H1 (cell line): ENCODE measurements at regions not wholly inside any gene's neighbourhood (a gene's known extent, or its start where the extent isn't known, plus 50 kb on each side); places are given as distances from the start of the nearest gene placed in this dataset.

Experiments
- CTCF ChIA-PET: fragments of 300-600 bp; sonication (Branson Sonifier 250); formaldehyde crosslinking; loops from one replicate; lab custom pipeline; 2021; ENCODE audit not compliant: partially characterized antibody; lab: Charles Lee
- POLR2A ChIA-PET: fragments of 300-600 bp; sonication (Branson Sonifier 250); formaldehyde crosslinking; loops from one replicate; lab custom pipeline; 2021; ENCODE audit warnings: inconsistent platforms; ENCODE audit not compliant: partially characterized antibody; lab: Charles Lee
- DNase-seq, 2 experiments: peaks; one replicate each; pipeline versions ENCODE4 v3.0.0 to v3.0.0-alpha.2; 2010 to 2022; ENCODE audit warnings: low spot score in 2 of 2, low read depth in 1 of 2, mixed read lengths in 1 of 2
- FAIRE-seq: peaks from 2 replicates; lab custom pipeline; 2011; peaks lifted over from hg19 to GRCh38; lab: Jason Lieb, UNC
- H2AFZ ChIP-seq: 2 replicates; pipeline ENCODE4 v1.8.1; 2012; ENCODE audit warnings: low read length, inconsistent platforms
- H2AK5ac ChIP-seq: 2 replicates; pipeline ENCODE4 v1.6.1; 2013; ENCODE audit warnings: low read depth, low read length
- H2BK120ac ChIP-seq: replicated peaks from 2 replicates; pipeline ENCODE3; 2013; ENCODE audit warnings: low read depth, low read length, inconsistent platforms
- H2BK12ac ChIP-seq: 2 replicates; pipeline ENCODE4 v1.6.1; 2013; ENCODE audit warnings: low read depth, low read length
- H2BK15ac ChIP-seq: 2 replicates; pipeline ENCODE4 v1.6.1; 2013; ENCODE audit warnings: low read length
- H2BK20ac ChIP-seq: 2 replicates; pipeline ENCODE4 v1.6.1; 2013; ENCODE audit warnings: low read length
- H2BK5ac ChIP-seq: 2 replicates; pipeline ENCODE4 v1.6.1; 2013; ENCODE audit warnings: low read depth, low read length
- H3K14ac ChIP-seq: 2 replicates; pipeline ENCODE4 v1.6.1; 2013; ENCODE audit warnings: inconsistent platforms; ENCODE audit not compliant: insufficient read length
- H3K18ac ChIP-seq: 2 replicates; pipeline ENCODE4 v1.6.1; 2013; ENCODE audit warnings: low read length; ENCODE audit errors: extremely low read depth
- H3K23ac ChIP-seq: 2 replicates; pipeline ENCODE4 v1.6.1; 2013; ENCODE audit warnings: inconsistent platforms; ENCODE audit not compliant: insufficient read length
- H3K23me2 ChIP-seq: 2 replicates; pipeline ENCODE4 v1.6.1; 2013; ENCODE audit warnings: low read depth, low read length
- H3K27ac ChIP-seq: 2 replicates; pipeline ENCODE4 v1.6.1; 2011; ENCODE audit warnings: low read depth, low read length, inconsistent platforms
- H3K27me3 ChIP-seq, 4 experiments: replicated peaks in 1 of 4; 1 replicate in 1 of 4; 2 replicates in 3 of 4; pipeline versions ENCODE4 v1.6.1 to v1.8.1; 2011 to 2013; ENCODE audit warnings: low read length in 3 of 4, mild to moderate bottlenecking in 3 of 4, inconsistent platforms in 2 of 4, mixed read lengths in 2 of 4, moderate library complexity in 1 of 4; ENCODE audit not compliant: control insufficient read depth in 3 of 4, insufficient read depth in 3 of 4; ENCODE audit errors: extremely low read depth in 1 of 4
- H3K36me3 ChIP-seq, 4 experiments: 2 replicates each; pipeline versions ENCODE4 v1.6.1 to v1.8.1; 2011 to 2013; ENCODE audit warnings: mild to moderate bottlenecking in 4 of 4, low read length in 3 of 4, moderate library complexity in 2 of 4, control low read depth in 1 of 4, inconsistent platforms in 1 of 4; ENCODE audit not compliant: insufficient read depth in 4 of 4, control insufficient read depth in 2 of 4
- H3K4ac ChIP-seq: replicated peaks from 2 replicates; pipeline ENCODE3; 2013; ENCODE audit warnings: low read length, low read depth, mixed read lengths, inconsistent platforms; ENCODE audit not compliant: insufficient read length
- H3K4me1 ChIP-seq, 4 experiments: replicated peaks in 1 of 4; 1 replicate in 1 of 4; 2 replicates in 3 of 4; pipeline versions ENCODE4 v1.6.1 to v1.8.1; 2011 to 2013; ENCODE audit warnings: low read length in 3 of 4, inconsistent platforms in 2 of 4, mixed read lengths in 1 of 4; ENCODE audit not compliant: insufficient read depth in 4 of 4, control insufficient read depth in 3 of 4
- H3K4me2 ChIP-seq, 2 experiments: 2 replicates each; pipeline versions ENCODE4 v1.6.1 to v1.8.1; 2011 to 2013; ENCODE audit warnings: low read depth in 2 of 2, low read length in 2 of 2, control low read depth in 1 of 2, inconsistent platforms in 1 of 2, mild to moderate bottlenecking in 1 of 2; ENCODE audit not compliant: insufficient read depth in 1 of 2
- H3K4me3 ChIP-seq, 4 experiments: fragments of 200-600, 300-600 bp in 1 of 4; sonication (generic), shearing (Covaris generic), sonication (Bioruptor Twin) in 1 of 4; 2 replicates each; pipeline versions ENCODE4 v1.5.1 to v1.8.1; 2011 to 2016; ENCODE audit warnings: low read length in 4 of 4, low read depth in 3 of 4, control low read depth in 2 of 4, inconsistent platforms in 2 of 4, mild to moderate bottlenecking in 2 of 4, mixed read lengths in 1 of 4, moderate library complexity in 1 of 4; ENCODE audit not compliant: insufficient read depth in 2 of 4; ENCODE audit errors: extremely low read depth in 1 of 4
- H3K56ac ChIP-seq: replicated peaks from 2 replicates; pipeline ENCODE3; 2013; ENCODE audit warnings: low read depth, mild to moderate bottlenecking, mixed read lengths, low read length, inconsistent platforms; ENCODE audit not compliant: insufficient read length
- H3K79me1 ChIP-seq: 2 replicates; pipeline ENCODE4 v1.6.1; 2013; ENCODE audit warnings: low read depth, low read length, control low read depth
- H3K79me2 ChIP-seq, 2 experiments: 2 replicates each; pipeline versions ENCODE4 v1.6.1 to v1.8.1; 2012 to 2013; ENCODE audit warnings: low read length in 2 of 2, mild to moderate bottlenecking in 2 of 2, inconsistent platforms in 1 of 2; ENCODE audit not compliant: insufficient read depth in 2 of 2, control insufficient read depth in 1 of 2
- H3K9ac ChIP-seq, 4 experiments: replicated peaks in 1 of 4; 1 replicate in 1 of 4; 2 replicates in 3 of 4; pipeline versions ENCODE4 v1.6.1 to v1.8.1; 2011 to 2013; ENCODE audit warnings: low read depth in 3 of 4, low read length in 3 of 4, control low read depth in 2 of 4, mild to moderate bottlenecking in 2 of 4, moderate library complexity in 2 of 4, inconsistent platforms in 1 of 4; ENCODE audit errors: extremely low read depth in 1 of 4
- H3K9me3 ChIP-seq, 2 experiments: 2 replicates each; pipeline versions ENCODE4 v1.6.1 to v1.8.1; 2012 to 2013; ENCODE audit warnings: mild to moderate bottlenecking in 2 of 2, moderate library complexity in 2 of 2, control low read depth in 1 of 2, inconsistent platforms in 1 of 2, low read depth in 1 of 2, low read length in 1 of 2, mixed read lengths in 1 of 2; ENCODE audit not compliant: insufficient read depth in 2 of 2
- H4K20me1 ChIP-seq, 2 experiments: replicated peaks in 1 of 2; 2 replicates each; pipeline versions ENCODE3 to v1.8.1; 2011 to 2013; ENCODE audit warnings: inconsistent platforms in 2 of 2, low read length in 2 of 2, mild to moderate bottlenecking in 1 of 2; ENCODE audit not compliant: insufficient read depth in 2 of 2, control insufficient read depth in 1 of 2
- H4K5ac ChIP-seq: 2 replicates; pipeline ENCODE4 v1.6.1; 2013; ENCODE audit warnings: low read length, low read depth, mixed read lengths, inconsistent platforms; ENCODE audit not compliant: insufficient read length
- H4K8ac ChIP-seq: 2 replicates; pipeline ENCODE4 v1.8.0; 2013; ENCODE audit warnings: mild to moderate bottlenecking, moderate library complexity, low read length, inconsistent platforms; ENCODE audit not compliant: insufficient read depth; ENCODE audit errors: extremely low read depth
- H4K91ac ChIP-seq: replicated peaks from 2 replicates; pipeline ENCODE3; 2013; ENCODE audit warnings: low read length, mixed read lengths, inconsistent platforms; ENCODE audit not compliant: insufficient read length
- ASH2L ChIP-seq: fragments of 200-600, 300-600 bp; sonication (generic); IDR thresholded peaks from one replicate; pipeline ENCODE4 v1.7.1; 2017; ENCODE audit warnings: low read length
- CBX5 ChIP-seq: fragments of 300-800, 300-1000 bp; sonication (generic); IDR thresholded peaks from 2 replicates; pipeline ENCODE4 v1.7.1; 2016; ENCODE audit warnings: antibody characterized with exemption, low read length, low read depth
- CTBP2 ChIP-seq: IDR thresholded peaks from 2 replicates; pipeline ENCODE4 v1.7.0; 2011; ENCODE audit warnings: borderline replicate concordance, mild to moderate bottlenecking, moderate library complexity, mixed read lengths, low read length; ENCODE audit not compliant: insufficient read depth, insufficient read length
- HDAC6 ChIP-seq: IDR thresholded peaks from one replicate; pipeline ENCODE4 v1.7.1; 2012; ENCODE audit warnings: low read depth, mild to moderate bottlenecking, inconsistent platforms, low read length, moderate library complexity
- KDM1A ChIP-seq: fragments of 200-600, 300-600 bp; sonication (generic); IDR thresholded peaks from 2 replicates; pipeline ENCODE4 v1.7.1; 2016; ENCODE audit warnings: mild to moderate bottlenecking, low read length, borderline replicate concordance
- NANOG ChIP-seq: IDR thresholded peaks from 2 replicates; pipeline ENCODE4 v1.6.1; 2011; ENCODE audit warnings: low read length, low read depth, mild to moderate bottlenecking, inconsistent platforms; ENCODE audit not compliant: insufficient read depth, poor library complexity, severe bottlenecking
- RNF2 ChIP-seq: fragments of 200-900, 300-1000 bp; sonication (generic); IDR thresholded peaks from 2 replicates; pipeline ENCODE4 v1.7.1; 2016; ENCODE audit warnings: borderline replicate concordance, low read depth, mild to moderate bottlenecking, antibody characterized with exemption, low read length; ENCODE audit not compliant: poor library complexity, severe bottlenecking; ENCODE audit errors: missing control alignments
- SIRT6 ChIP-seq: IDR thresholded peaks from one replicate; pipeline ENCODE4 v1.7.1; 2012; ENCODE audit warnings: low read length, inconsistent platforms
- SP4 ChIP-seq: IDR thresholded peaks from 2 replicates; pipeline ENCODE4 v1.6.1; 2012; ENCODE audit warnings: low read length, inconsistent platforms
- TAF7 ChIP-seq: optimal IDR thresholded peaks from 2 replicates; pipeline ENCODE3; 2011; ENCODE audit warnings: low read depth, mild to moderate bottlenecking, inconsistent platforms, low read length, moderate library complexity, borderline replicate concordance
- YY1 ChIP-seq: IDR thresholded peaks from 2 replicates; pipeline ENCODE4 v1.6.1; 2011; ENCODE audit warnings: low read depth, mild to moderate bottlenecking, low read length
- WGBS, 2 experiments: shearing (Covaris generic) in 1 of 2; methylation state at CpG; one replicate each; pipeline versions ENCODE4 v1.1.6 to v1.1.7; 2013 to 2015; ENCODE audit warnings: low lambda C conversion rate in 2 of 2, mixed read lengths in 2 of 2, inconsistent platforms in 1 of 2, low coverage in 1 of 2, missing lambda C conversion rate in 1 of 2; ENCODE audit not compliant: insufficient replicate concordance in 2 of 2, insufficient coverage in 1 of 2, insufficient read length in 1 of 2; ENCODE audit errors: extremely low coverage in 1 of 2, missing lambda C conversion rate in 1 of 2; 5-methylcytosine and 5-hydroxymethylcytosine counted together

DNA sequence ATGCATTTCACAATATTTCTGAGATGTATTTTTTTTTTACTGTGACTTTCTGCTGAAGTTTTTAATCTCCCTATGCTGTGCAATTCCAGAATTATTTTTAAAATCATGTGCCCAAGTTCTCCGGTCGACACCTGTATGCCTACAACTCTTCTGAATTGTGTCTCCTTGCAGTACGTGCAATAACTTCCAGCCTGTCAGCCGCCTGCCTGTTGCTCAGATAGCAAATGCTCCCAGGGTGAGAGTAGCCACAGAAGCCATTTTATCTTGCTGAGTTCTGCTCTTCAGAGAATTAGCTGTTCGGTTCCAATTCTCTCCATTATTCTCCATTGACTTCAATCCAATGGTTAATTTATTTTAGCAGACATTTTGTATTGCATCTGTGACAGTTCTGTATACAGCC is 188.3 kb downstream of the CDC14C start:
- Histone ChIP-seq H3K79me1 (no peaks in the 10 kb centered on the region), H2BK20ac (no peak overlapping the region), H3K4ac (no peak overlapping the region), H3K23ac (no peak overlapping the region), H2BK5ac (no peak overlapping the region), H3K9ac (no peak overlapping the region), H3K36me3 (no peaks in the 10 kb centered on the region), H3K4me3 (no peak overlapping the region), H2AK5ac (no peak overlapping the region), H3K4me2 (no peak overlapping the region), H3K23me2 (no peaks in the 10 kb centered on the region), H2AFZ (no peak overlapping the region), H3K14ac (no peak overlapping the region), H3K18ac (no peak overlapping the region), H4K20me1 (no peaks in the 10 kb centered on the region), H3K4me1 (no peaks in the 10 kb centered on the region; a peak in 1 of 7 replicates), H3K27ac (no peak overlapping the region), H2BK120ac (no peak overlapping the region), H2BK12ac (no peak overlapping the region), H4K8ac (no peak overlapping the region), H3K79me2 (no peaks in the 10 kb centered on the region), H2BK15ac (no peak overlapping the region), H3K9me3 (peaks cover 4 to 12% of the 10 kb centered on the region in 2 experiments), H3K27me3 (no peaks in the 10 kb centered on the region), H3K56ac (no peak overlapping the region), H4K5ac (no peak overlapping the region), H4K91ac (no peak overlapping the region)
- TF ChIP-seq KDM1A = no peak
- no peak for TF ChIP-seq CTBP2
- TF ChIP-seq SP4 = no peak
- TF ChIP-seq YY1 = no peak
- no peak for TF ChIP-seq TAF7
- no peak for TF ChIP-seq RNF2
- TF ChIP-seq SIRT6 = no peak
- no peak for TF ChIP-seq ASH2L
- no peak for TF ChIP-seq HDAC6
- no peak for TF ChIP-seq CBX5
- TF ChIP-seq NANOG = no peak
- 93% methylated on average over 5 of the region's 5 CpGs; no CpG with 5 or more reads in 1 of the 2 experiments for WGBS, 2 experiments
- ChIA-PET CTCF (no interaction called here), POLR2A (no interaction called here)
- no peak for DNase-seq
- FAIRE-seq = no peak
